Hematopoietic multipotent progenitor cell (in vitro differentiated cells): ENCODE measurements at regions not wholly inside any gene's neighbourhood (a gene's known extent, or its start where the extent isn't known, plus 50 kb on each side); places are given as distances from the start of the nearest gene placed in this dataset.

Source experiments
- DNase-seq, 3 donors: peaks; one replicate each; pipeline ENCODE4 v3.0.0-alpha.2; 2011 to 2015; ENCODE audit warnings: low read depth in 2 of 3, low spot score in 2 of 3

DNA sequence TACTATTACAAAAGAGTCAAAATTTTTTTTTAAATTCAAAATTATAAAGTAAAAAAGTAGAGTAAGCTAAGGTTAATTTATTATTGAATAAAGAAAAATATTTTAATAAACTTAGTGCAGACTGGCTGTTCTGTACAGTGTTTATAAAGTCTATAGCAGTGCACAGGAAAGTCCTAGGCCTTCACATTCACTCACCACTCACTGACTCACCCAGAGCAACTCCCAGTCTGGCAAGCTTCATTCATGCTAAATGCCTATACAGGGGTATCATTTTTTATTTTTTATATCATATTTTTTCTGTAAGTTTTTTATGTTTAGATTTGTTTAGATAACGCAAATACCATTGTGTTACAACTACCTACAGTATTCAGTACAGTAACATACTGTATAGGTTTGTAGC, 700.7 kb upstream of the GRAMD2B start:
- no peak for DNase-seq

GRCh38 chr5:125725691-125726090, 697.5 kb upstream of the GRAMD2B start:
- DNase-seq: no peak

DNA sequence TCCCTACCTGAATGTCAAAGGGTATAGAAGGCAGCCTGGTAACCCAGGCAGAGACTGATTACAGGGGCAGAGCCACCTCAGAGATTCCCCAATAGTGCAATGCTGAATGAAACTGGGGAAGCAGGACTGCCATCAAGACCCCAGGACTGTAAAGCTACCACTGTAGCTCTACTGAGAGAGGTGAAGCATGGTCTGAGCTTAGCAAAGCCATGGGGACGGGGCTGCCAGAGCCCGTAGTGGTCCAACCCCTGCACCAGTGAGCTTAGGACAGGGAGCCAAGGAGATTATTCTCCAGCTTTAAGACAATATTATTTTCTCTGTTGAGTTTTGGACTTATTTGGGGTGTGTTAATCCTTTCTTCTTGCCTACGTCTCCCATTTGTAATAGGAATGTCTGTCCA, 679.3 kb upstream of the GRAMD2B start:
- DNase-seq: no peak

GRCh38 chr5:125746917-125747316, 676.3 kb upstream of the GRAMD2B start:
- DNase-seq: no peak

DNA sequence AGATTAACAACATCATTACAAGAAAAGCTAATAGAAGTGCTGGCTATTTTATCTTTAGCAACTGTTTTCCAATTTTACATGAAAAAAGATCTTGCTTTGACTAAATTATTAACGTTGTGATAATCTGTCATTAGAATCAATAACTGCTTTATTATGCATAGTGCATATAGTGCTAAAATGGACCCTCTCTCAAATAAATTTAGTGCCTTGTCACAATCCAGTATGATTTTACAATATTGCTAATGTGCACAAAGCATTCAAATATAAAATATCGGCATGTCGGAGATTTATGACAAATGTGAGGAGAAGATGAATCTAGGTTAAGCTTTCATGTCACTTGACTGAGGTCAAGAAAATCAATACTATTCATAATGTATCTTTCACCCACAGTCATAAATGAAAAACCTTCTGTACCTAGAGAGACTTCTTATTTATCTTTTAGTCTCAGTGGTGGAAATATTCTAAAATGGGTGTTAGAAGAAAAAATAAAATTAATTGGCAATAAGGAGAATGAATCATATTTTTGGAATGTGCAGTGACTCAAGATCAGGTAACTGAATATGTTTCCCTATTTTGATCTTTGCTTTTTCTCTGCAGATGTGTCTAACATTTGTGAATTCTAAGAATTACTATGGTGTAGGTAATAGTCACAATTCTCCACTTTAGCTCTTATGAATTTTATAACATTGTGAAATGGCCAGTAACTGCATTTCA, 672.9 kb upstream of the GRAMD2B start:
- DNase-seq: no peak

DNA sequence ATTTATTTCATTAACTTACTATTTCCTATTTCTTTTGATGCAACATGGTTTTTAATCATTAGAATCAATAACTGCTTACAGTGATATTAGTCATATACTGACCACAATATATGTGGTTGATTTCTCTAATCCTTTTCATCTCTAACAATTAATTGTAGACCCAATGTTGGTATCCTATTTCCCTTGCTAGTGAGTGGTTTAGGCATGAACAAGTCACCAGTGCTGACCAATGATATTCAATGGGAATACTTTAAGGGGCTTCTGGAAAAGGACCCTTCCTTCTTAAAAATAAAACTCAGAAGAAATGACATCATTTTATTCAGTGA, 672.4 kb upstream of the GRAMD2B start:
- DNase-seq: no peak

DNA sequence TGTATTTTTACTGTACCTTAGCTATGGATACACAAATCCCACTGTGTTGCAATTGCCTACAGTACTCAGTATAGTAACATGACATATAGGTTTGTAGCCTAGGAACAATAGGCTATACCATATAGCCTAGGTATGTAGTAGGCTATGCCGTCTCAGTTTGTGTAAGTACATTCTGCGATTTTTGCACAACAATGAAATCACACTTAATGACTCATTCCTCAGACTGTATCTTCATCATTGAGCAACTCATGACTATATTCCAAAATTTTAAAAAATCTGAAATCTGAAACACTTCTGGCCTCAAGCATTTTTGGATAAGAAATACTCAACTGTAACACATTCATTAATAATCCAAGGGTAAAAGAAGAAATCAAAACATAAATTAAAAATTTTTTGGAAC, 666.8 kb upstream of the GRAMD2B start:
- DNase-seq: no peak

- DNase-seq: no peak
Measured at GRCh38 chr5:125766706-125767105, 656.5 kb upstream of the GRAMD2B start.

GRCh38 chr5:125775896-125776295, 647.3 kb upstream of the GRAMD2B start:
- no peak for DNase-seq

GRCh38 chr5:125776656-125777139, 646.5 kb upstream of the GRAMD2B start:
- no peak for DNase-seq

DNA sequence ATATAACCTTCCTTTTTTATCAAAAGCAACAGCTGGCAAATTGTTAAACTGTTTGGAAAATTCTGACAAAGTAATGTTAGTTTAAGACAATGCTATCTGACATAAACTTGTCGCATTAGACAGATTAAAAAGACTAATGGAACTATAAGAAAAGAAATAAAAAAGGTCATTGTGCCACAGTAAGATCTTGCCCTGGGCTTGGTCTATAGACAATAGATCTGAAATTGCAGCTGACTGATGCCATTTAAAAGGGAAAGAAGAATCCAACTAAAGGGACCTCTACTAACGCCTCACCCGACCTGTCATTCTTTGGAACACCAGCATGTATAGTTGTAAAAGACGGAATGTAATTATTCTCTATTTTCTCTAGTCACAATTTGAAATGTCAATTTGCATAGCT, 644.4 kb upstream of the GRAMD2B start:
- no peak for DNase-seq

DNA sequence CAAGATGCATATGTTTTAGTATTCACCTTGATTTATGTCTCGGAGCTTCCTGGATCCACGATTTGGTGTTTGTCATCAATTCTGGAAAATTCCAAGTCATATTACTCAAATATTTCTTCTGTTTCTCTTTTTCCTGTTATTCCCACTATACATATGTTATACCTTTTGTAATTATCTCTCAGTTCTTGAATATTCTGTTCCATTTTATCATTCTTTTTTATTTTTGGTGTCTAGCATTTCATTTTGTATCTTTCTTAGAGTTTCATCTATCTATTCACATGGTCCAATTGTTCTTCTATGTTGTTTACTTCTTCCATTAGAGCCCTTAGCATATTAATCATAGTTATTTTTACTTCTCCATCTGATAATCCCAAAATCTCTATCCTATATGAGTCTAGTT, 637.8 kb upstream of the GRAMD2B start:
- DNase-seq: no peak

DNA sequence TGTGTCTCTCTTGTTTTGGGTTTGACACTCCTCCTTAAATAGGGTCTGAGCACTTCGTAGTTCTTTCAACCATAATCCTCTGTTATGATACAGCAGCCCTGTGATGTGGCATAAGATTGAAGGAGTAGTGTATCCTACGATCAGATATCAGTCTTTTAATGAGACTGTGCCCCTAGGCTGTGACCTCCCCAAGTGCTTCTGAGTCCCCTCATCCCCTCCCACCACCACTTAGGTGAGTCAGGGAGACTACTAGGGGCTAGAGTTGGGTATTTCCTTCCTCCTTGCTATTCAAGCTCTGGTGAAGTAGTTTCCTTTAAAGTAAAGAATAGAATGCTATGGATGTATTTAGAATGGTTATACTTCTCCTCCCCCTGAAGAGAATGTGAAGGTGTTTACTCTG, 637.2 kb upstream of the GRAMD2B start:
- DNase-seq: no peak

- no peak for DNase-seq
Measured at GRCh38 chr5:125793470-125793869, 629.7 kb upstream of the GRAMD2B start.

DNA sequence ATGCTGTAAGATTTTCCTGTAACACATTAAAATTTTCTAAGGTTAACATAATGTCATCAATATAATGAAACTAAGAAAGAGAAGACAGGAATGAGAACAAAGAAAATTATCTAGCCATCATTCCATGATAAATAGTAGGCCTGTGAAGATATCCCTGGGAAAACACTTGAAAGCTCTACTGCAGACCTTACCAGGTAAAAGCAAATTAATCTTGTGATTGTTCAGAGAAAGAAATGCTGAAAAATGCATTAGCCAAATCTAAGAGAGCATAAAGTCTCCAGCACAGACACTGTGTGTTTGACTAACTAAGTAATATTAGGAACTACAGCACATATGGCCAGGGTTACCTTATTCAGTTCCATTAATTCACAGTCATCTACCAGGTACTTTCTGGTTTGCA, 628.3 kb upstream of the GRAMD2B start:
- DNase-seq: no peak

DNA sequence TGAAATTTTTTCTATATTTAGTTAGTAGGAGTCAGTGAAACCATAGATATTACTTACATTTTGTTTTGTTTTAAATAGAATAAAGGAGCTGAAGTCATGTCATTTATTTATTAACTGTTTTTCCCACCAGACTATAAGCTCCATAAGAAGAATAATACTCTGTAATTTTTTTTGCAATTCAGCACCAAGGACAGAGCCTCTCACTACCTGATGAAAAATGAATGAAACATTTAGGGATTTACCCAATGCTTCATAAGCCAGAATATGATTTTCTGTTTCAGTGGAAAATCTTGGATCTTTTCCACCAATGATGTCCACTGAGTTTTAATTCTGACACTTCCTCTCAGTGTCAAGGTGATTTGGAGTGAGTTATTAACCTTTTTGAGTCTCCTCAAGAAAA, 624.9 kb upstream of the GRAMD2B start:
- peak in 1 of 3 donors; percentile 51 for DNase-seq

GRCh38 chr5:125812651-125813050, 610.6 kb upstream of the GRAMD2B start:
- no peak for DNase-seq

DNA sequence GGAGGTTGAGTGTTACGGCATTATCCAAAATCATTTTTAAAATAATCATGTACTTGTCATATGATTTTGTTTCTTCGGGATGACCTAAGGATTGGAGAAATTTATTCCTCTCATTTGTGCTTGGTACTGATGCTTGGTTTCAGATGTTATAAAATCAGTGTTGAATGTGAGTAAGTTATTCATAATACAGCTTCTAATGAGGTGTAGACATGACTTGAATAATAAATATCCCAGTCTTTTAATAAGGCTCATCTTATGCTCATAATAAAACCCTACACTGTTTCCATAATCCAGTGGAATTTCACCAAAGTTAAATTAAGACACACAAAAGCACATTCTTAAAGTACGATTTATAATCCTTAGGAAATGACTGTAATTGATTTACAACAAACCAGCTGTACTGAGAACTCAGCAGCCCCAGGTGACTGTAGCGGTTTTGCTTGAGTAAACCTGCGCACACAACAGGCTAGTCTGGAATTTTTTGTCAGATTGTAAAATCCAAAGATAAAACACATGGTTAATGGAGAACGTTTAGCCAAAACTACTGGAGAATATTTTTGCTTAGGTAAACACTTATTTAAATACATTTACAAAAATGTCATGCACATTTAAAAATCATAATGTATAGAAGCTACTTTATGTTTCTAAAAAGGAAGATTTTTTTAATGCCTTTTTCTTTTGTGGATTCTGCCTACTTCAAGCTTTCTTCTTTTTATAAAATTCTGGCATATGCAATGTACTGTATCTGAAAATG, 609.8 kb upstream of the GRAMD2B start:
- DNase-seq: no peak

GRCh38 chr5:125814119-125814518, 609.1 kb upstream of the GRAMD2B start:
- no peak for DNase-seq

DNA sequence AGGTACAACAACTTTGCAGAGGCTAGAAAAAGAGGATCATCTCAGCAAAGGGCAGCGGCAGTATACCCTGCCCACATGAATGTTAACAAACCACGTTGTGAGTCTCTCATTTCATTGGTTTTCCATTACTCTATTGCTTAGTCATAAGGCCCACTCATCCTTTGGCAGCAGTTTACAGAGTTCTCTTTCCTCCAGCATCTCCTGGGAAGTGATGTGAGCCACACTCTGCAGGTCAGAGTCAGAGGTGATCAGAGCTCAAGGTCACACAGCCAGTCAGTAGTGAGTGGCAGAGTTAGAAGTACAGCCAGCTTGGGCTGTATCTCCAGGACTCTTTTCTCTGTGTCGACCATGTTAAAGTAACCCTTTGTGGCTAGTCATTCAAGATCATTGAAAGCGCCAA, 599.6 kb upstream of the GRAMD2B start:
- DNase-seq: no peak

GRCh38 chr5:125826214-125826613, 597.0 kb upstream of the GRAMD2B start:
- DNase-seq: no peak

DNA sequence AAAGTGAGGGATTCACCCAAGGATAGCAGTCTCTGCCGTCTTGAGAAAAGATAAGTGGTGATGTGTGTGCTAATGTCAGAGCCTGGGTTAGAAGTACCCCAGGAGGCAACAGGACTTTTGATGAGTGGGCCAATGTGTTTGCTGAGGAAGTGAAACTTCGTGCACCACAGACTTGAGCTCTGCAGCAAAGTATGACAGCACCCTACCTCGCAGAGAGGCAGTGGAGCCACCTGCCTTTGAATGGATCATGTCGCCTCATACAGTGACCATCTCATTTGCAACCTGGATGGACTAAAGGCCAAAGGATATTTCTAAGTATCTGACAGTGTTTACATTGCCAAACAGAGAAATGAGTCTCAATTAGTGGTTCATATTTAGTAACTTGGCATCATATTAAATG, 593.9 kb upstream of the GRAMD2B start:
- no peak for DNase-seq
